CD4-positive, alpha-beta T cell (primary cell): ENCODE measurements at regions not wholly inside any gene's neighbourhood (a gene's known extent, or its start where the extent isn't known, plus 50 kb on each side); places are given as distances from the start of the nearest gene placed in this dataset.

ENCODE experiments used
- ATAC-seq: fragments of 200-7000 bp; cut with Tn5 transposase; one replicate; pipeline ENCODE4 v1.10.0; 2022; ENCODE audit warnings: mild to moderate bottlenecking; ENCODE audit not compliant: poor library complexity
- CTCF ChIA-PET: fragments of 350-600 bp; sonication (Branson Sonifier 250); formaldehyde crosslinking; loops from one replicate; lab custom pipeline; 2021; ENCODE audit warnings: antibody characterized with exemption, inconsistent platforms; lab: Charles Lee
- POLR2A ChIA-PET: fragments of 350-600 bp; sonication (Branson Sonifier 250); formaldehyde crosslinking; loops from one replicate; lab custom pipeline; 2021; ENCODE audit warnings: antibody characterized with exemption, inconsistent platforms; lab: Charles Lee
- DNase-seq, 14 experiments: peaks; one replicate each; pipeline ENCODE4 v3.0.0-alpha.2; 2013 to 2020; ENCODE audit warnings: mixed read lengths in 2 of 14
- H3K27ac ChIP-seq, 2 donors: one replicate each; pipeline versions ENCODE4 v1.5.1 to v1.7.0; 2013; ENCODE audit warnings: low read length in 2 of 2, low read depth in 1 of 2, mild to moderate bottlenecking in 1 of 2
- H3K27me3 ChIP-seq, 2 experiments: 1 replicate in 1 of 2; 2 replicates in 1 of 2; pipeline versions ENCODE4 v1.6.1 to v1.7.0; 2013; ENCODE audit warnings: low read length in 2 of 2, control low read depth in 1 of 2, mild to moderate bottlenecking in 1 of 2, moderate library complexity in 1 of 2; ENCODE audit not compliant: insufficient read depth in 2 of 2, control insufficient read depth in 1 of 2
- H3K36me3 ChIP-seq: one replicate; pipeline ENCODE4 v1.6.1; 2013; ENCODE audit warnings: low read length, control low read depth; ENCODE audit not compliant: insufficient read depth
- H3K4me1 ChIP-seq: one replicate; pipeline ENCODE4 v1.6.1; 2013; ENCODE audit warnings: low read length, control low read depth; ENCODE audit not compliant: insufficient read depth
- H3K4me3 ChIP-seq: one replicate; pipeline ENCODE4 v1.5.1; 2013; ENCODE audit warnings: mild to moderate bottlenecking, low read length, moderate library complexity
- H3K9me3 ChIP-seq, 2 experiments: 1 replicate in 1 of 2; 2 replicates in 1 of 2; pipeline versions ENCODE4 v1.6.1 to v1.7.0; 2013; ENCODE audit warnings: low read length in 2 of 2, mild to moderate bottlenecking in 2 of 2, control low read depth in 1 of 2, moderate library complexity in 1 of 2; ENCODE audit not compliant: control insufficient read depth in 1 of 2, insufficient read depth in 1 of 2
- H3K27ac Mint-ChIP-seq: one replicate; pipeline ENCODE4 v1.8.0; 2020; ENCODE audit warnings: mixed read lengths
- H3K27me3 Mint-ChIP-seq: one replicate; pipeline ENCODE4 v1.8.0; 2021; ENCODE audit warnings: mixed read lengths
- H3K36me3 Mint-ChIP-seq: one replicate; pipeline ENCODE4 v1.8.0; 2021; ENCODE audit warnings: low read depth, mixed read lengths
- H3K4me1 Mint-ChIP-seq: one replicate; pipeline ENCODE4 v1.8.0; 2021; ENCODE audit warnings: low read depth, mixed read lengths
- H3K4me3 Mint-ChIP-seq: one replicate; pipeline ENCODE4 v1.8.0; 2020; ENCODE audit warnings: mild to moderate bottlenecking, mixed read lengths
- H3K9me3 Mint-ChIP-seq: one replicate; pipeline ENCODE4 v1.8.0; 2020; ENCODE audit warnings: mixed read lengths
- intact Hi-C, 2 experiments: fragments of 100-400 bp; cut with DNase I in 1 of 2; cut with micrococcal nuclease in 1 of 2; formaldehyde crosslinking; loops; one replicate each; pipeline versions ENCODE4 v1.15.1 to v1.9.0; 2023 to 2025; cut with DNase I, micrococcal nuclease
- TF ChIP-seq, protein P1 (sequence below): fragments of 200-600 bp; IDR thresholded peaks from one replicate; pipeline ENCODE4 v1.8.0; 2022; ENCODE audit warnings: antibody characterized with exemption, mild to moderate bottlenecking

DNA sequence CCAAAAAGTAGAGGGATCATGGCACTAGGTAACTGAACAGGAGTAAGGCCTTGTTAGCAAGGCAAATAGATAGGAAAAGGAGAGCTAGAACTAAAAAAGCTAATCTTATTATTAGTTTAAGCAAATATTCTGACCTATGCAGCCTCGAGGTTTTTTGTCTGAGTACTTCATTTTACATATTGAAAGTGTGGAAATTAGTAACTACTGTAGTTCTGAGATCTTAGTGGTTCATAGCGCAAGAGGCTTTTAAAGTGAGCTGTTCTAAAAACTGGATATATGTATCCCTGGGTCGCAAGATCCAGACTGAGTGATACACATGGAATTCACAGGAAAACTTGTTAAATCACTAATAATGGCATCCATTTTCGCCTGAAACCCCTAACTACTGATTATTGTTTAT lies 411.0 kb upstream of the SOX5 start:
- ChIA-PET POLR2A (no interaction called here), CTCF (no interaction called here)
- Histone ChIP-seq H3K4me3 (no peak overlapping the region), H3K27ac (no peak overlapping the region), H3K4me1 (no peaks in the 10 kb centered on the region), H3K9me3 (no peaks in the 10 kb centered on the region), H3K36me3 (no peaks in the 10 kb centered on the region), H3K27me3 (no peaks in the 10 kb centered on the region)
- DNase-seq (no peak), ATAC-seq (no peak)
- Mint-ChIP-seq H3K9me3 (no peaks in the 10 kb centered on the region), H3K4me1 (no peaks in the 10 kb centered on the region), H3K4me3 (no peak overlapping the region), H3K36me3 (no peaks in the 10 kb centered on the region), H3K27ac (no peak overlapping the region), H3K27me3 (no peaks in the 10 kb centered on the region)
- TF ChIP-seq, protein P1, sequence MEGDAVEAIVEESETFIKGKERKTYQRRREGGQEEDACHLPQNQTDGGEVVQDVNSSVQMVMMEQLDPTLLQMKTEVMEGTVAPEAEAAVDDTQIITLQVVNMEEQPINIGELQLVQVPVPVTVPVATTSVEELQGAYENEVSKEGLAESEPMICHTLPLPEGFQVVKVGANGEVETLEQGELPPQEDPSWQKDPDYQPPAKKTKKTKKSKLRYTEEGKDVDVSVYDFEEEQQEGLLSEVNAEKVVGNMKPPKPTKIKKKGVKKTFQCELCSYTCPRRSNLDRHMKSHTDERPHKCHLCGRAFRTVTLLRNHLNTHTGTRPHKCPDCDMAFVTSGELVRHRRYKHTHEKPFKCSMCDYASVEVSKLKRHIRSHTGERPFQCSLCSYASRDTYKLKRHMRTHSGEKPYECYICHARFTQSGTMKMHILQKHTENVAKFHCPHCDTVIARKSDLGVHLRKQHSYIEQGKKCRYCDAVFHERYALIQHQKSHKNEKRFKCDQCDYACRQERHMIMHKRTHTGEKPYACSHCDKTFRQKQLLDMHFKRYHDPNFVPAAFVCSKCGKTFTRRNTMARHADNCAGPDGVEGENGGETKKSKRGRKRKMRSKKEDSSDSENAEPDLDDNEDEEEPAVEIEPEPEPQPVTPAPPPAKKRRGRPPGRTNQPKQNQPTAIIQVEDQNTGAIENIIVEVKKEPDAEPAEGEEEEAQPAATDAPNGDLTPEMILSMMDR = no peak
- intact Hi-C loops = no loop called here

DNA sequence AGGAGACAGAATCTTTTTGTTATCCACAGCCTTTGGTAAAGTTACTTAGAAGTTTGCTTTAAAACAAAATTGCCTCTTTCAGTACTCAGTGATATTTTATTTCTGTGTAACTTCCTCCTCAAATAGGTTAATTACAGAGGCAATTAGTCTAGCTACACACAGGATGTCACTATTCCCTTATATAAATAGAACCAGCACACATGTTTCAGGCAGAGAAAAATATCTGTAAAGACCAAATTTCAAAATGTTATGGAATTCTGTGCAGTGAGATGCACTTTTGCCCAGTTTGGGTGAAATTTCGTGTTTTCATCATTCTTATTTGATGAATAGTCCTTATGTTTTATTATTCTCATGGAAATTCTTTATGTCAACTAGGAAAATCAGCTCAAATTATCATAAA lies 410.6 kb upstream of the SOX5 start:
- Mint-ChIP-seq H3K9me3 (no peaks in the 10 kb centered on the region), H3K36me3 (no peaks in the 10 kb centered on the region), H3K4me3 (no peak overlapping the region), H3K4me1 (no peaks in the 10 kb centered on the region), H3K27me3 (no peaks in the 10 kb centered on the region), H3K27ac (no peak overlapping the region)
- Histone ChIP-seq H3K4me3 (no peak overlapping the region), H3K9me3 (no peaks in the 10 kb centered on the region), H3K4me1 (no peaks in the 10 kb centered on the region), H3K27ac (no peak overlapping the region), H3K27me3 (no peaks in the 10 kb centered on the region), H3K36me3 (no peaks in the 10 kb centered on the region)
- intact Hi-C loops = no loop called here
- CTCF ChIA-PET = no interaction called here
- TF ChIP-seq, protein P1 = no peak
- DNase-seq (no peak), ATAC-seq (no peak)
- POLR2A ChIA-PET = no interaction called here

DNA sequence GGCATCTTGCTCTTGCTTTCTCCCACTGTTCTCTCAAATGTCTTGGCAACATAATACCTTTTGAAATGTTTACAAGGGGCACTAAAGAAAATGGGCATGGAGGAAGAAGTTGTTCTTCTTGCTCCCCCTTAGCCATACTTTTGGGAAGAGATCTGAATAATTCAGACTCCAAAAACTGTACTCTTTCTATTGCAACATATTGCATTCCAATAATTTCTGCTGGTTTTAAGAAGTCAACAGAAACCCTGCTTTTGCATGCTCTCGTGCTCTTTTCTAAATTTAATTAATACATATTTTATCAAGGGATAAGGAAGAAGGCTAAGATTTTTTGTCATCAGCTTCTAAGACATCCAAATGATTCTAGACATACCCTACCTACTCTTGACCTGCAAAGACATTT lies 409.9 kb upstream of the SOX5 start:
- ATAC-seq (no peak), DNase-seq (no peak)
- Mint-ChIP-seq H3K4me3 (no peak overlapping the region), H3K27me3 (no peaks in the 10 kb centered on the region), H3K36me3 (no peaks in the 10 kb centered on the region), H3K4me1 (no peaks in the 10 kb centered on the region), H3K9me3 (no peaks in the 10 kb centered on the region), H3K27ac (no peak overlapping the region)
- Histone ChIP-seq H3K4me3 (no peak overlapping the region), H3K36me3 (no peaks in the 10 kb centered on the region), H3K27ac (no peak overlapping the region), H3K9me3 (no peaks in the 10 kb centered on the region), H3K27me3 (no peaks in the 10 kb centered on the region), H3K4me1 (no peaks in the 10 kb centered on the region)
- intact Hi-C loops = no loop called here
- CTCF ChIA-PET = no interaction called here
- POLR2A ChIA-PET = no interaction called here
- TF ChIP-seq, protein P1 = no peak
